ENCODE measurements at regions not wholly inside any gene's neighbourhood (a gene's known extent, or its start where the extent isn't known, plus 50 kb on each side); places are given as distances from the start of the nearest gene placed in this dataset.

- H3K9me3 Mint-ChIP-seq = peaks cover 1 to 8% (median 5%) of the 10 kb centered on the region in 7 donors
- H3K4me3 Mint-ChIP-seq = no peak overlapping the region
- H3K9me3 ChIP-seq (ENCODE audit: control insufficient read depth in 2 of 2, low read length in 2 of 2) = no peaks in the 10 kb centered on the region
- H3K27ac ChIP-seq (ENCODE audit: insufficient read depth, low read length, poor library complexity, severe bottlenecking) = no peak overlapping the region
- H3K36me3 ChIP-seq (ENCODE audit: control insufficient read depth, insufficient read depth, low read length) = no peaks in the 10 kb centered on the region
- H3K4me3 ChIP-seq (ENCODE audit: low read depth, low read length) = no peak overlapping the region
- no peaks in the 10 kb centered on the region for H3K27me3 Mint-ChIP-seq
- DNase-seq (no peak), ATAC-seq (ENCODE audit: low read depth in 2 of 2) (no peak)
- H3K27me3 ChIP-seq (ENCODE audit: control insufficient read depth, insufficient read depth, low read length) = no peaks in the 10 kb centered on the region
- H3K27ac Mint-ChIP-seq = no peak overlapping the region
- no peaks in the 10 kb centered on the region for H3K4me1 Mint-ChIP-seq
- H3K36me3 Mint-ChIP-seq = no peaks in the 10 kb centered on the region
- H3K4me1 ChIP-seq (ENCODE audit: control insufficient read depth, insufficient read depth, low read length, poor library complexity, severe bottlenecking) = no peaks in the 10 kb centered on the region
These were observed 269.9 kb downstream of the TLR4 start for GRCh38 chr9:117974108-117974507.

GRCh38 chr9:117979914-117980313 lies 275.7 kb downstream of the TLR4 start:
- DNase-seq = no peak
- peaks cover 0 to 18% (median 3%) of the 10 kb centered on the region in 7 donors for H3K9me3 Mint-ChIP-seq
- Histone ChIP-seq H3K9me3 (ENCODE audit: control insufficient read depth in 2 of 2, low read length in 2 of 2) (no peaks in the 10 kb centered on the region), H3K27ac (ENCODE audit: insufficient read depth, low read length, poor library complexity, severe bottlenecking) (no peak overlapping the region), H3K36me3 (ENCODE audit: control insufficient read depth, insufficient read depth, low read length) (no peaks in the 10 kb centered on the region), H3K27me3 (ENCODE audit: control insufficient read depth, insufficient read depth, low read length) (no peaks in the 10 kb centered on the region), H3K4me3 (ENCODE audit: low read depth, low read length) (no peak overlapping the region), H3K4me1 (ENCODE audit: control insufficient read depth, insufficient read depth, low read length, poor library complexity, severe bottlenecking) (no peaks in the 10 kb centered on the region)
- H3K4me3 Mint-ChIP-seq = no peak overlapping the region
- H3K27me3 Mint-ChIP-seq = no peaks in the 10 kb centered on the region
- ATAC-seq (ENCODE audit: low read depth in 2 of 2) = no peak
- no peaks in the 10 kb centered on the region for H3K4me1 Mint-ChIP-seq
- H3K27ac Mint-ChIP-seq = no peak overlapping the region
- H3K36me3 Mint-ChIP-seq = no peaks in the 10 kb centered on the region

GRCh38 chr9:117987945-117988344 lies 283.7 kb downstream of the TLR4 start:
- Mint-ChIP-seq H3K27ac (no peak overlapping the region), H3K27me3 (no peaks in the 10 kb centered on the region), H3K9me3 (peaks cover 0 to 10% (median 0%) of the 10 kb centered on the region in 7 donors), H3K4me3 (no peak overlapping the region), H3K4me1 (no peaks in the 10 kb centered on the region), H3K36me3 (no peaks in the 10 kb centered on the region)
- Histone ChIP-seq H3K9me3 (ENCODE audit: control insufficient read depth in 2 of 2, low read length in 2 of 2) (no peaks in the 10 kb centered on the region), H3K4me1 (ENCODE audit: control insufficient read depth, insufficient read depth, low read length, poor library complexity, severe bottlenecking) (no peaks in the 10 kb centered on the region), H3K4me3 (ENCODE audit: low read depth, low read length) (no peak overlapping the region), H3K27ac (ENCODE audit: insufficient read depth, low read length, poor library complexity, severe bottlenecking) (no peak overlapping the region), H3K27me3 (ENCODE audit: control insufficient read depth, insufficient read depth, low read length) (no peaks in the 10 kb centered on the region), H3K36me3 (ENCODE audit: control insufficient read depth, insufficient read depth, low read length) (no peaks in the 10 kb centered on the region)
- ATAC-seq (ENCODE audit: low read depth in 2 of 2) (no peak), DNase-seq (no peak)

- no peak overlapping the region for H3K4me3 Mint-ChIP-seq
- Histone ChIP-seq H3K4me1 (ENCODE audit: control insufficient read depth, insufficient read depth, low read length, poor library complexity, severe bottlenecking) (no peaks in the 10 kb centered on the region), H3K36me3 (ENCODE audit: control insufficient read depth, insufficient read depth, low read length) (no peaks in the 10 kb centered on the region), H3K27me3 (ENCODE audit: control insufficient read depth, insufficient read depth, low read length) (no peaks in the 10 kb centered on the region), H3K27ac (ENCODE audit: insufficient read depth, low read length, poor library complexity, severe bottlenecking) (no peak overlapping the region), H3K4me3 (ENCODE audit: low read depth, low read length) (no peak overlapping the region), H3K9me3 (ENCODE audit: control insufficient read depth in 2 of 2, low read length in 2 of 2) (no peaks in the 10 kb centered on the region)
- H3K27ac Mint-ChIP-seq = no peak overlapping the region
- no peaks in the 10 kb centered on the region for H3K4me1 Mint-ChIP-seq
- no peaks in the 10 kb centered on the region for H3K27me3 Mint-ChIP-seq
- H3K36me3 Mint-ChIP-seq = no peaks in the 10 kb centered on the region
- no peak for DNase-seq
- peaks cover 0 to 5% (median 2%) of the 10 kb centered on the region in 7 donors for H3K9me3 Mint-ChIP-seq
- no peak for ATAC-seq (ENCODE audit: low read depth in 2 of 2)
These were observed 287.8 kb downstream of the TLR4 start for GRCh38 chr9:117992006-117992405.

GRCh38 chr9:118000581-118000980 lies 296.4 kb downstream of the TLR4 start:
- H3K4me1 Mint-ChIP-seq = no peaks in the 10 kb centered on the region
- Histone ChIP-seq H3K27ac (ENCODE audit: insufficient read depth, low read length, poor library complexity, severe bottlenecking) (no peak overlapping the region), H3K4me3 (ENCODE audit: low read depth, low read length) (no peak overlapping the region), H3K4me1 (ENCODE audit: control insufficient read depth, insufficient read depth, low read length, poor library complexity, severe bottlenecking) (no peaks in the 10 kb centered on the region), H3K36me3 (ENCODE audit: control insufficient read depth, insufficient read depth, low read length) (no peaks in the 10 kb centered on the region), H3K9me3 (ENCODE audit: control insufficient read depth in 2 of 2, low read length in 2 of 2) (peaks cover 0 to 1% of the 10 kb centered on the region in 2 experiments), H3K27me3 (ENCODE audit: control insufficient read depth, insufficient read depth, low read length) (no peaks in the 10 kb centered on the region)
- DNase-seq (no peak), ATAC-seq (ENCODE audit: low read depth in 2 of 2) (no peak)
- H3K27me3 Mint-ChIP-seq = no peaks in the 10 kb centered on the region
- H3K36me3 Mint-ChIP-seq = no peaks in the 10 kb centered on the region
- no peak overlapping the region for H3K27ac Mint-ChIP-seq
- H3K4me3 Mint-ChIP-seq = no peak overlapping the region
- peaks cover 0 to 11% (median 3%) of the 10 kb centered on the region in 7 donors for H3K9me3 Mint-ChIP-seq

GRCh38 chr9:118003240-118003639 lies 299.0 kb downstream of the TLR4 start:
- Mint-ChIP-seq H3K27ac (no peak overlapping the region), H3K9me3 (peaks cover 0 to 15% (median 7%) of the 10 kb centered on the region in 7 donors), H3K36me3 (no peaks in the 10 kb centered on the region), H3K27me3 (no peaks in the 10 kb centered on the region), H3K4me3 (no peak overlapping the region), H3K4me1 (no peaks in the 10 kb centered on the region)
- H3K36me3 ChIP-seq (ENCODE audit: control insufficient read depth, insufficient read depth, low read length) = no peaks in the 10 kb centered on the region
- ATAC-seq (ENCODE audit: low read depth in 2 of 2) (no peak), DNase-seq (no peak)
- H3K27me3 ChIP-seq (ENCODE audit: control insufficient read depth, insufficient read depth, low read length) = no peaks in the 10 kb centered on the region
- peaks cover 1 to 6% of the 10 kb centered on the region in 2 experiments for H3K9me3 ChIP-seq (ENCODE audit: control insufficient read depth in 2 of 2, low read length in 2 of 2)
- H3K4me1 ChIP-seq (ENCODE audit: control insufficient read depth, insufficient read depth, low read length, poor library complexity, severe bottlenecking) = no peaks in the 10 kb centered on the region
- H3K4me3 ChIP-seq (ENCODE audit: low read depth, low read length) = no peak overlapping the region
- H3K27ac ChIP-seq (ENCODE audit: insufficient read depth, low read length, poor library complexity, severe bottlenecking) = no peak overlapping the region

- Histone ChIP-seq H3K27ac (ENCODE audit: insufficient read depth, low read length, poor library complexity, severe bottlenecking) (no peak overlapping the region), H3K4me3 (ENCODE audit: low read depth, low read length) (no peak overlapping the region), H3K36me3 (ENCODE audit: control insufficient read depth, insufficient read depth, low read length) (no peaks in the 10 kb centered on the region), H3K27me3 (ENCODE audit: control insufficient read depth, insufficient read depth, low read length) (no peaks in the 10 kb centered on the region), H3K9me3 (ENCODE audit: control insufficient read depth in 2 of 2, low read length in 2 of 2) (peaks cover 0 to 7% of the 10 kb centered on the region in 2 experiments), H3K4me1 (ENCODE audit: control insufficient read depth, insufficient read depth, low read length, poor library complexity, severe bottlenecking) (no peaks in the 10 kb centered on the region)
- no peak for DNase-seq
- Mint-ChIP-seq H3K36me3 (no peaks in the 10 kb centered on the region), H3K4me3 (no peak overlapping the region), H3K27ac (no peak overlapping the region), H3K9me3 (peaks cover 0 to 11% (median 2%) of the 10 kb centered on the region in 7 donors), H3K4me1 (no peaks in the 10 kb centered on the region), H3K27me3 (no peaks in the 10 kb centered on the region)
- ATAC-seq (ENCODE audit: low read depth in 2 of 2) = no peak
These were observed 304.0 kb downstream of the TLR4 start for GRCh38 chr9:118008246-118008645.

GRCh38 chr9:118009614-118010013 lies 305.4 kb downstream of the TLR4 start:
- ATAC-seq (ENCODE audit: low read depth in 2 of 2) (no peak), DNase-seq (no peak)
- Mint-ChIP-seq H3K9me3 (peaks cover 0 to 13% (median 2%) of the 10 kb centered on the region in 7 donors), H3K4me1 (no peaks in the 10 kb centered on the region), H3K27me3 (no peaks in the 10 kb centered on the region), H3K36me3 (no peaks in the 10 kb centered on the region), H3K4me3 (no peak overlapping the region), H3K27ac (no peak overlapping the region)
- peaks cover 0 to 7% of the 10 kb centered on the region in 2 experiments for H3K9me3 ChIP-seq (ENCODE audit: control insufficient read depth in 2 of 2, low read length in 2 of 2)
- no peaks in the 10 kb centered on the region for H3K36me3 ChIP-seq (ENCODE audit: control insufficient read depth, insufficient read depth, low read length)
- no peak overlapping the region for H3K4me3 ChIP-seq (ENCODE audit: low read depth, low read length)
- no peaks in the 10 kb centered on the region for H3K27me3 ChIP-seq (ENCODE audit: control insufficient read depth, insufficient read depth, low read length)
- no peaks in the 10 kb centered on the region for H3K4me1 ChIP-seq (ENCODE audit: control insufficient read depth, insufficient read depth, low read length, poor library complexity, severe bottlenecking)
- no peak overlapping the region for H3K27ac ChIP-seq (ENCODE audit: insufficient read depth, low read length, poor library complexity, severe bottlenecking)
